Naive thymus-derived CD8-positive, alpha-beta T cell (primary cell): ENCODE measurements at regions not wholly inside any gene's neighbourhood (a gene's known extent, or its start where the extent isn't known, plus 50 kb on each side); places are given as distances from the start of the nearest gene placed in this dataset.

Experiments
- ATAC-seq, 2 donors: fragments of 150-1000 bp; cut with Tn5 transposase in 1 of 2; sonication (Bioruptor Pico), chemical (Tn5 transposase) in 1 of 2; 1 replicate in 1 of 2; 2 replicates in 1 of 2; pipeline ENCODE4 v1.10.0; 2021; ENCODE audit warnings: mild to moderate bottlenecking in 2 of 2, moderate library complexity in 2 of 2
- POLR2A ChIA-PET: fragments of 350-600 bp; sonication (Branson Sonifier 250); formaldehyde crosslinking; loops from one replicate; lab custom pipeline; 2021; ENCODE audit warnings: antibody characterized with exemption; lab: Charles Lee
- DNase-seq, 10 donors: peaks; one replicate each; pipeline versions ENCODE4 v3.0.0 to v3.0.0-alpha.2; 2020 to 2022
- H3K27ac Mint-ChIP-seq, 10 donors: one replicate each; pipeline ENCODE4 v1.8.0; 2020 to 2022; ENCODE audit warnings: mild to moderate bottlenecking in 10 of 10, mixed read lengths in 10 of 10, moderate library complexity in 4 of 10, inconsistent platforms in 1 of 10
- H3K27me3 Mint-ChIP-seq, 5 donors: one replicate each; pipeline ENCODE4 v1.8.0; 2021 to 2022; ENCODE audit warnings: mixed read lengths in 5 of 5
- H3K36me3 Mint-ChIP-seq, 3 donors: one replicate each; pipeline ENCODE4 v1.8.0; 2020 to 2022; ENCODE audit warnings: mixed read lengths in 3 of 3, mild to moderate bottlenecking in 2 of 3, inconsistent platforms in 1 of 3
- H3K4me1 Mint-ChIP-seq, 4 donors: one replicate each; pipeline ENCODE4 v1.8.0; 2021 to 2022; ENCODE audit warnings: mixed read lengths in 4 of 4
- H3K4me3 Mint-ChIP-seq, 10 donors: one replicate each; pipeline ENCODE4 v1.8.0; 2020 to 2022; ENCODE audit warnings: mild to moderate bottlenecking in 10 of 10, mixed read lengths in 10 of 10, moderate library complexity in 6 of 10, inconsistent platforms in 1 of 10
- H3K9me3 Mint-ChIP-seq, 9 donors: one replicate each; pipeline ENCODE4 v1.8.0; 2020 to 2022; ENCODE audit warnings: mixed read lengths in 9 of 9, mild to moderate bottlenecking in 3 of 9, inconsistent platforms in 1 of 9, moderate library complexity in 1 of 9

DNA sequence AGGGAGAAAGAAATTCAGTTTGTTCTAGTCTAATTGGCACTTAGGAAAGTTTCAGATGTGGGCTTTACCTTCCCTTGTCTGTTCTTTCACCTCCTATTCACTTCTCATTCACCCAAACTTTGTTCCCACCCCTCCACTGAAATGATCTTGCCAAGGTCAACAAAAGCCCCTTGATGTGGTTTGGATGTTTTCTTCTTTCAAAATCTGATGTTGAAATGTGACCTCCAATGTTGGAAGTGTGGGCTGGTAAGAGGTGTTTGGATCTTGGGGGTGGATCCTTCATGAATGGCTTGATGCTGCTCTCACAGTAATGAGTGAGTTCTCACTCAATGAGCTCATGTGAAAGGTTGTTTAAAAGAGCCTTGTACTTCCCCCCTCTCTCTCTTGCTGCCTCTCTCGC is 379.3 kb downstream of the HHIPL2 start:
- ATAC-seq (no peak), DNase-seq (no peak)
- H3K4me3 Mint-ChIP-seq = no peak overlapping the region
- H3K27ac Mint-ChIP-seq = no peak overlapping the region
- H3K36me3 Mint-ChIP-seq = peaks cover 0 to 50% (median 14%) of the 10 kb centered on the region in 3 donors
- peaks cover 6 to 52% (median 19%) of the 10 kb centered on the region in 9 donors for H3K9me3 Mint-ChIP-seq
- POLR2A ChIA-PET = no interaction called here
- H3K27me3 Mint-ChIP-seq = peaks cover 0 to 6% (median 1%) of the 10 kb centered on the region in 5 donors
- H3K4me1 Mint-ChIP-seq = no peaks in the 10 kb centered on the region

DNA sequence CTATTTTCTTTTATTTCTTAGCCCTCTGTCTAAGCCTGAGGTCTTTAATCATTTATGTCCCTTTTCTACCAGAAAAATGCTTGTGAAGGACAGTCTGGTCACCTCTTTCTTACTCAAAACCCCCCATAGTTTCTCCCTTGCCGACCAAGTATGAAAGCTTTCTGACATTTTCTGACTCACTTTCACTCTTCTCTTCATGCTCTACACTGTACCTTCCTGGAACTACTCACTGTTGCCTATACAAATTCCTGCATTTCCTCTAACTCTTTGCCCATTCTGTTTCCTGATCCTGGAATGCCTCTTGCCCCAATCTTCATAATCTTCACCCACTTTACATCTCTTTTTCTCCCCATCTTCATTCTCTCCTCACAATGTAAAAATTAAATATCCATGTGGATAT is 380.0 kb downstream of the HHIPL2 start:
- peaks cover 3 to 45% (median 17%) of the 10 kb centered on the region in 9 donors for H3K9me3 Mint-ChIP-seq
- H3K4me3 Mint-ChIP-seq = no peak overlapping the region
- POLR2A ChIA-PET = no interaction called here
- ATAC-seq (no peak), DNase-seq (no peak)
- no peak overlapping the region for H3K27ac Mint-ChIP-seq
- no peaks in the 10 kb centered on the region for H3K4me1 Mint-ChIP-seq
- H3K27me3 Mint-ChIP-seq = peaks cover 0 to 6% (median 1%) of the 10 kb centered on the region in 5 donors
- H3K36me3 Mint-ChIP-seq = peaks cover 0 to 47% (median 12%) of the 10 kb centered on the region in 3 donors

DNA sequence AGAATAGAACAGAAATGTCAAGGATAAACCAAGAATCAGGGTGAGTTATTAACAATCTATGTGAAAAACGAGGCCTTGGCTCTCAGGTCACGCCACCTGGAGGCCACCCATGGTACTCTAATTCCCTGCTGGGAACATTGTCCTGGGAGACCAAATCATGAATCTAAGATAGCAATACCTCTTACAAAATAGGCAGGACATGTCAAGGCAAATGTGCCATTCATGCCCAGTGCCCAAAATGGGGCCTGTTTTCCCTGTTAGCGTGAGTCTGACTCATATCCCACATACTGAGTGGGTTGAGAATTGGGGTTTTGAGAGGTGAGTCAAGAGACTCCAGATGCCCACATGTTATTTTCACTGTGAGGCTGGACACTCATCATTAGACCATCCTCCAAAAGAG is 380.8 kb downstream of the HHIPL2 start:
- H3K4me1 Mint-ChIP-seq = no peaks in the 10 kb centered on the region
- no peak overlapping the region for H3K4me3 Mint-ChIP-seq
- ATAC-seq = no peak
- H3K9me3 Mint-ChIP-seq = peaks cover 3 to 37% (median 13%) of the 10 kb centered on the region in 9 donors
- peaks cover 0 to 6% (median 1%) of the 10 kb centered on the region in 5 donors for H3K27me3 Mint-ChIP-seq
- no peak for DNase-seq
- peaks cover 0 to 39% (median 5%) of the 10 kb centered on the region in 3 donors for H3K36me3 Mint-ChIP-seq
- H3K27ac Mint-ChIP-seq = no peak overlapping the region
- POLR2A ChIA-PET = no interaction called here

DNA sequence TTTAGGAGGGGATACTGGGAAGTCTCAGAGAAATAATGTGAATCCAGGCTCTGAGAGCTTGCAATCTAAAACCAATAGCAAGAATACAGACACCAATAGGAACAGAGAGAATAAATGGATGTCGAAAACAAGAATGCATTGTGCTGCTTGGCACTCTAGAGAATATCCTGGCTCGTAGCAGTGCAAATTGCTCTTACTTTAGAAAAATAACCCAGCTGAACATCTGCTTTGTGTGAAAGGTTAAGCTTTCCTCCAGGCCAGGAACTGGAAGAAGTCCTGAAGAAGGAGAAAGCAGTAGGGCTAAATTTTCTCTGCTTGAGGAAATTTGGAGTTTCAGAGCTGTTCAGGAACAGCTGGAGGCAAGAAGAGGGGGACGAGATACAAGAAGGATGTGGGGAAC is 382.3 kb downstream of the HHIPL2 start:
- POLR2A ChIA-PET = no interaction called here
- H3K4me3 Mint-ChIP-seq = no peak overlapping the region
- no peak overlapping the region for H3K27ac Mint-ChIP-seq
- H3K27me3 Mint-ChIP-seq = peaks cover 0 to 6% (median 1%) of the 10 kb centered on the region in 5 donors
- ATAC-seq = no peak
- peaks cover 0 to 26% (median 0%) of the 10 kb centered on the region in 3 donors for H3K36me3 Mint-ChIP-seq
- H3K9me3 Mint-ChIP-seq = peaks cover 0 to 22% (median 10%) of the 10 kb centered on the region in 9 donors
- DNase-seq = no peak
- no peaks in the 10 kb centered on the region for H3K4me1 Mint-ChIP-seq

DNA sequence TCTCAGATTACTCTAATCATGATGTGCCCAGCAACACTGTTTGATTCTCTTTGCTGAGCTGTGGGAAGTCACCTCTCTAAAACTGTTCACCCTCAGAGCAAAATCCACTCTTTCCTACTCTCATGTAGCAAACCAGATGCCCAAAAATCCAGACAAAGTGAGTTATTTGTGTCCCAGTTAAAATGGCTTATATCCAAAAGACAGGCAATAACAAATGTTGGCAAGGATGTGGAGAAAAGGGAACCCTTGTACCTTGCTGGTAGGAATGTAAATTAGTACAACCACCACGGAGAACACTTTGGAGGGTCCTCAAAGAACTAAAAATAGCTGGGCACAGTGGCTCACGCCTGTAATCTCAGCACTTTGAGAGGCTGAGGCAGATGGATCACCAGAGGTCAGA is 384.0 kb downstream of the HHIPL2 start:
- Mint-ChIP-seq H3K9me3 (peaks cover 0 to 15% (median 4%) of the 10 kb centered on the region in 9 donors), H3K27ac (no peak overlapping the region), H3K4me1 (no peaks in the 10 kb centered on the region), H3K36me3 (peaks cover 0 to 12% (median 5%) of the 10 kb centered on the region in 3 donors), H3K4me3 (no peak overlapping the region), H3K27me3 (peaks cover 0 to 6% (median 1%) of the 10 kb centered on the region in 5 donors)
- DNase-seq (no peak), ATAC-seq (no peak)
- POLR2A ChIA-PET = no interaction called here

DNA sequence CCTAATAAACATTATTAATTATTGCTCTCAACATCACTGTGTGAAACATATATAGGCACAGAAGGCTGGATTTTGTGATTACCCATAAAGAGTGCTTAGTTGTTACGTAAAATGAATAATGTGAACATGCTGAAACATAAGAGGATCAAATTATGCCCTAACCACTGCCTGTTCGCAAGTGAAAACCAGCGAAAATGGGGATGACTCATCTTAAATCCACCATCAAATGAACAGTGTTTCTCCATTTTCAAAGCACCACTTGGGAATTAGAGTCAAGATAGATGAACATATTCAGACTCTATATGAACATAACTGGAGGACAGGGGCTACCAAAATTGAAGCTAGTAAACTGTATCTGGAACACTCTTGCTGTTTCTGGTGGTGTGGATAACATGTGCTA is 386.2 kb downstream of the HHIPL2 start:
- ATAC-seq = no peak
- Mint-ChIP-seq H3K36me3 (peaks cover 0 to 26% (median 9%) of the 10 kb centered on the region in 3 donors), H3K4me1 (no peaks in the 10 kb centered on the region), H3K27ac (no peak overlapping the region), H3K9me3 (peaks cover 0 to 22% (median 17%) of the 10 kb centered on the region in 9 donors), H3K27me3 (peaks cover 0 to 6% (median 1%) of the 10 kb centered on the region in 5 donors), H3K4me3 (no peak overlapping the region)
- POLR2A ChIA-PET = no interaction called here
- no peak for DNase-seq

DNA sequence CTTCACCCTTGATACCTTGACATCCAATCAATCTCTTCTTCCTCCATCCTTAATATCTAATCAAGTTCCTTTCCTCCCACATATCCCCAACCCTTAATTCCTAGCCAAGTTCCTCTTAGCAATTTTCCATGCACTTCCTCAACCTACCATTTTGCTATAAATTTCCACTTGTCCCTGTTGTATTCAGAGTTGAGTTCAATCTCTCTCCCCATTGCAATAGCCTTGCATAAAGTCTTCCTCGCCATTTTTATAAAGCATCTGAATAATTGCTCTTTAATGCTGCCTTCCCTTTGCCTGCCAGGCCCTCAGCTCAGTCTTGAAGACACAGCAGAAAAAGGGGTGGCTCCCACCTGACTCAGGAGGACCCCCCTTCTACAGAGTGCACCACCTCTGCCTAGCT is 390.3 kb downstream of the HHIPL2 start:
- Mint-ChIP-seq H3K36me3 (peaks cover 0 to 14% (median 9%) of the 10 kb centered on the region in 3 donors), H3K27ac (peak overlapping the region in 1 of 10 donors; percentile 24), H3K27me3 (peaks cover 0 to 3% (median 0%) of the 10 kb centered on the region in 5 donors), H3K9me3 (peaks cover 0 to 22% (median 19%) of the 10 kb centered on the region in 9 donors), H3K4me3 (no peak overlapping the region), H3K4me1 (no peaks in the 10 kb centered on the region)
- POLR2A ChIA-PET = no interaction called here
- DNase-seq (no peak), ATAC-seq (no peak)

DNA sequence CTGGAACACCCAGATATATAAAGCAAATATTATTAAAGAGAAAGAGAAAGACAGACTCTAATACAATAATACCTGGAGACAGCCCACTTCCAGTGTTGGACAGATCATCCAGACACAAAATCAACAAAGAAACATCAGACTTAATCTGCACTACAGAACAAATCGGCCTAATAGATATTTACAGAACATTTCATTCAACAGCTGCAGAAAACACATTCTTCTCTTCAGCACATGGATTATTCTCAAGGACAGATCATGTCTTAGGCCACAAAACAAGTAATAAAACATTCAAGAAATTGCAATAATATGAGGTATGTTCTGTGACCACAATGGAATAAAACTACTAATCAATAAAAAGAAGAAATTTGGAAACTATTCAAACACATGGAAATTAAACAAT is 398.3 kb upstream of the DUSP10 start:
- Mint-ChIP-seq H3K27ac (no peak overlapping the region), H3K4me3 (no peak overlapping the region), H3K9me3 (peaks cover 0 to 11% (median 0%) of the 10 kb centered on the region in 9 donors), H3K36me3 (peaks cover 0 to 2% (median 0%) of the 10 kb centered on the region in 3 donors), H3K4me1 (no peaks in the 10 kb centered on the region), H3K27me3 (no peaks in the 10 kb centered on the region)
- DNase-seq (no peak), ATAC-seq (no peak)
- POLR2A ChIA-PET = no interaction called here

DNA sequence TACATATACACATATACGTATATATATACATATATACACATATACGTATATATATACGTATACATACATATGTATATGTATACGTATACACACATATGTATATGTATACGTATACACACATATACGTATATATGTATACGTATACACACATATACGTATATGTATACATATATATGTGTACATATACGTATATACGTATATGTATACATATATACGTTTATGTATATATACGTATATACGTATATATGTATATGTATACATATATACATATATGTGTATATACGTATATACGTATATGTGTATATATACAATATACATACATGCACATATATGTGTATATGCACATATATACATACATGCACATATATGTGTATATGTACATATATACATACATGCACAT is 396.2 kb upstream of the DUSP10 start:
- no peaks in the 10 kb centered on the region for H3K4me1 Mint-ChIP-seq
- ATAC-seq = no peak
- H3K4me3 Mint-ChIP-seq = no peak overlapping the region
- peaks cover 0 to 15% (median 11%) of the 10 kb centered on the region in 3 donors for H3K36me3 Mint-ChIP-seq
- H3K27ac Mint-ChIP-seq = no peak overlapping the region
- H3K27me3 Mint-ChIP-seq = peaks cover 0 to 5% (median 0%) of the 10 kb centered on the region in 5 donors
- peaks cover 0 to 26% (median 7%) of the 10 kb centered on the region in 9 donors for H3K9me3 Mint-ChIP-seq
- POLR2A ChIA-PET = no interaction called here
- DNase-seq = no peak

DNA sequence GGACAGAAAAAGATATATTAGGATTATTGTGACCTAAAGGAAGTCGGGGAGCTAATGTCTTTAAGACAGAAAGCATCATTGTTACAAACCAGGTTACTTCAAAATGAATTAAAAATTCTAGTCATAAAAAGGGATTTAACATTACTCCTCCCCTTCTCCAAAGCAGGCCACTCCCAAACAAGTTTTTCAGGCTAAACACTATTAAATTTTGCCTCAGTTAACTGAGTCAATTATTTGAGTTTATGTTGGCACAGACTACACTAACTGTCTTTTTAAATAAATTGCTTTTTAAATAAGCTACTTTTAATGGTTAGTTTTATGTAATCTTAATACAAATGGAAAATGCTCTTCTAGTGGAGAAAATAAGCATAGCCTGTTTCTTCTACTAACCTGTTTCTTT is 395.0 kb upstream of the DUSP10 start:
- DNase-seq (no peak), ATAC-seq (no peak)
- peaks cover 0 to 5% (median 1%) of the 10 kb centered on the region in 5 donors for H3K27me3 Mint-ChIP-seq
- H3K36me3 Mint-ChIP-seq = peaks cover 0 to 15% (median 11%) of the 10 kb centered on the region in 3 donors
- no peaks in the 10 kb centered on the region for H3K4me1 Mint-ChIP-seq
- no peak overlapping the region for H3K4me3 Mint-ChIP-seq
- H3K27ac Mint-ChIP-seq = no peak overlapping the region
- POLR2A ChIA-PET = no interaction called here
- peaks cover 0 to 16% (median 7%) of the 10 kb centered on the region in 9 donors for H3K9me3 Mint-ChIP-seq

DNA sequence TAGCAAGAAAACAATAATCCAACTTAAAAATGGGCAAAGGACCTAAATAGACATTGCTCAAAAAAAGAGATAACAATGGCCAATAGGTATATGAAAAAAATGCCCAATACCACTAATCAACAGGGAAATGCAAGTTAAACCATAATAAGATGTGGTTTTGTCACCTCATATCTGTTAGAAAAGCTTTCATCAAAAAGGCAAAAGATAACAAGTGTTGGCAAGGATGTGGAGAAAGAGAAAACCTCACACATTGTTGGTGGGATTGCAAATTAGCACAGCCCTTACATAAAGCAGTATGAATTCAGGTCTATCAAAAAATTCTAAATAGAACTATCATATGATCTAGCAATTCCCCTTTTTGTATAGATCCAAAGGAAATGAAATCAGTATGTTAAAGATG is 387.2 kb upstream of the DUSP10 start:
- no peak for ATAC-seq
- Mint-ChIP-seq H3K36me3 (peaks cover 0 to 8% (median 2%) of the 10 kb centered on the region in 3 donors), H3K27me3 (peaks cover 0 to 5% (median 1%) of the 10 kb centered on the region in 5 donors), H3K9me3 (peaks cover 0 to 12% (median 5%) of the 10 kb centered on the region in 9 donors), H3K4me3 (no peak overlapping the region), H3K4me1 (peaks cover 0 to 7% (median 0%) of the 10 kb centered on the region in 4 donors), H3K27ac (no peak overlapping the region)
- POLR2A ChIA-PET = no interaction called here
- peak in 1 of 10 donors; percentile 2 for DNase-seq

DNA sequence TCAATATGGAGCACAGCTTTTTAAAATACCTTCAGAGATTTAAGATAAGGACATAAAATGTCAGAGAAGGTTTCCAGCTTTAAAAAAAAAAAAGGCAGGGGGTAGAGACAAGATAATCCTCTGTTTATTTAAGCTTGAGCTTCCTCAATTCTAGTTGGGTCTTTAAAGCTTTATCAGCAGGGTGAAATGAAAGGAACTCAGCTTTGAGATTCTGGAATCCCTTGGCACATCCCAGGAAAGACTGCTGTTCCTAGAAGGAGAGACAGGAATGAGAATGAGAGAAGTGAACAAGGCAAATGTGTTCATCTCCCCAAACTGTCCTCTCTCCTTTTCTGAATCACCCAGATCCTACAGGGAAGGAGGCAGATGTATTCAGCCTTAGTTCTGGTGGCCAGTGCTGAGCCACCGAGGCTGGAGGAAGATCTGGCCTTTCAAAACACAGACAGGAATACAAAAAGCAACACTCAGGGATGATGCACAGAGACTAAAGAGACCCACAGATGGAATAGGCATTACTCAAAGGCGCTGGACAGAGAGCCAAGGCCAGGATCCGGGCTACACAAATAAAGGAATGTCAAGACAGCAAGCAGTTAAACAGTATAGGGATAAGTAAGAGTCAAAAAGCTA is 385.8 kb upstream of the DUSP10 start:
- Mint-ChIP-seq H3K27me3 (peaks cover 0 to 5% (median under 1%) of the 10 kb centered on the region in 5 donors), H3K27ac (no peak overlapping the region), H3K4me3 (no peak overlapping the region), H3K36me3 (no peaks in the 10 kb centered on the region), H3K4me1 (peaks cover 0 to 7% (median 0%) of the 10 kb centered on the region in 4 donors), H3K9me3 (peaks cover 0 to 4% (median 0%) of the 10 kb centered on the region in 9 donors)
- no peak for ATAC-seq
- no peak for DNase-seq
- POLR2A ChIA-PET = no interaction called here

DNA sequence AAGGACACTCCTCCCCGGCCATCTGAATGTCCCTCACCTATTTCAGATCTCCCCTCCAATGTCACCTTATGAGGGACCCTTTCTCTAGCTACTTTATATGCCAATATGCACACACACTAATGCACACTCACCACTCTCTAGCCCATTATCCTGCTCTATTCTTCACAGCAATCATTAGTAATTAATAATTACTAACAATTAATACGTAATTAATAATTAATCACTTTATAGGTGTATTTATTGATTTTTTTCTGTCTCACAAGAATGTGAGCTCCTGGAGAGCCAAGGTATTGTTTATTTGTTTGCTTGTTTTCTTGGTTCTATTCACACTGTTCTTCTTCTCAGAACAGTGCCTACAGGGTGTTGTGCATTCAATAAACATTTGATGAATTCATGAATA is 385.2 kb upstream of the DUSP10 start:
- Mint-ChIP-seq H3K9me3 (peaks cover 0 to 4% (median 0%) of the 10 kb centered on the region in 9 donors), H3K27ac (no peak overlapping the region), H3K4me3 (no peak overlapping the region), H3K36me3 (no peaks in the 10 kb centered on the region), H3K27me3 (peaks cover 0 to 5% (median 0%) of the 10 kb centered on the region in 5 donors), H3K4me1 (peaks cover 0 to 7% (median 0%) of the 10 kb centered on the region in 4 donors)
- no peak for DNase-seq
- POLR2A ChIA-PET = no interaction called here
- ATAC-seq = no peak
